ENCODE measurements at regions not wholly inside any gene's neighbourhood (a gene's known extent, or its start where the extent isn't known, plus 50 kb on each side); places are given as distances from the start of the nearest gene placed in this dataset.

GRCh38 chr6:144647971-144648651, 363.0 kb downstream of the UTRN start:
- Histone ChIP-seq H3K9me3 (ENCODE audit: control insufficient read depth, insufficient read depth, low read length) (no peaks in the 10 kb centered on the region), H3K27ac (ENCODE audit: low read depth, low read length) (no peak overlapping the region), H3K27me3 (ENCODE audit: control insufficient read depth, insufficient read depth, low read length) (no peaks in the 10 kb centered on the region), H3K4me3 (ENCODE audit: low read depth, low read length) (no peak overlapping the region)
- DNase-seq (ENCODE audit: low read depth, low spot score) = no peak
- POLR2A ChIA-PET = no interaction called here
- TF ChIP-seq CTCF (IDR thresholded peaks at IDR 0.05; ENCODE audit: low read depth, low read length) = no peak
- CTCF ChIA-PET = interaction anchor here (0.6 to 1.0 kb wide), 2 partner anchors 52 to 475 kb away, joined by 3 read pairs; no protein-coding TSS in a partner anchor

GRCh38 chr6:144649085-144649484, 363.9 kb downstream of the UTRN start:
- no peak overlapping the region for H3K4me3 ChIP-seq (ENCODE audit: low read depth, low read length)
- no peaks in the 10 kb centered on the region for H3K27me3 ChIP-seq (ENCODE audit: control insufficient read depth, insufficient read depth, low read length)
- no peak for DNase-seq (ENCODE audit: low read depth, low spot score)
- no peak for TF ChIP-seq CTCF (IDR thresholded peaks at IDR 0.05; ENCODE audit: low read depth, low read length)
- H3K27ac ChIP-seq (ENCODE audit: low read depth, low read length) = no peak overlapping the region
- H3K9me3 ChIP-seq (ENCODE audit: control insufficient read depth, insufficient read depth, low read length) = no peaks in the 10 kb centered on the region
- CTCF ChIA-PET = interaction anchor here (0.6 kb wide), 1 partner anchor 152 kb away, joined by 3 read pairs; no protein-coding TSS in a partner anchor
- POLR2A ChIA-PET = no interaction called here

GRCh38 chr6:144651234-144651633, 366.1 kb downstream of the UTRN start:
- Histone ChIP-seq H3K27ac (ENCODE audit: low read depth, low read length) (no peak overlapping the region), H3K9me3 (ENCODE audit: control insufficient read depth, insufficient read depth, low read length) (no peaks in the 10 kb centered on the region), H3K27me3 (ENCODE audit: control insufficient read depth, insufficient read depth, low read length) (no peaks in the 10 kb centered on the region), H3K4me3 (ENCODE audit: low read depth, low read length) (no peak overlapping the region)
- ChIA-PET POLR2A (no interaction called here), CTCF (interaction anchor here (0.6 kb wide), 1 partner anchor 1002 kb away, joined by 3 read pairs; no protein-coding TSS in a partner anchor)
- DNase-seq (ENCODE audit: low read depth, low spot score) = no peak
- TF ChIP-seq CTCF (IDR thresholded peaks at IDR 0.05; ENCODE audit: low read depth, low read length) = no peak

GRCh38 chr6:144652292-144652891, 367.3 kb downstream of the UTRN start:
- ChIA-PET POLR2A (no interaction called here), CTCF (interaction anchor here (0.8 kb wide), 1 partner anchor 67 kb away, joined by 4 read pairs; no protein-coding TSS in a partner anchor)
- Histone ChIP-seq H3K27ac (ENCODE audit: low read depth, low read length) (no peak overlapping the region), H3K9me3 (ENCODE audit: control insufficient read depth, insufficient read depth, low read length) (no peaks in the 10 kb centered on the region), H3K4me3 (ENCODE audit: low read depth, low read length) (no peak overlapping the region), H3K27me3 (ENCODE audit: control insufficient read depth, insufficient read depth, low read length) (no peaks in the 10 kb centered on the region)
- no peak for TF ChIP-seq CTCF (IDR thresholded peaks at IDR 0.05; ENCODE audit: low read depth, low read length)
- DNase-seq (ENCODE audit: low read depth, low spot score) = no peak

GRCh38 chr6:144653885-144654505, 368.9 kb downstream of the UTRN start:
- no peak for DNase-seq (ENCODE audit: low read depth, low spot score)
- no peak for TF ChIP-seq CTCF (IDR thresholded peaks at IDR 0.05; ENCODE audit: low read depth, low read length)
- Histone ChIP-seq H3K4me3 (ENCODE audit: low read depth, low read length) (no peak overlapping the region), H3K27ac (ENCODE audit: low read depth, low read length) (no peak overlapping the region), H3K27me3 (ENCODE audit: control insufficient read depth, insufficient read depth, low read length) (no peaks in the 10 kb centered on the region), H3K9me3 (ENCODE audit: control insufficient read depth, insufficient read depth, low read length) (no peaks in the 10 kb centered on the region)
- CTCF ChIA-PET = interaction anchor here (0.7 kb wide), 1 partner anchor 20 kb away, joined by 5 read pairs; no protein-coding TSS in a partner anchor
- POLR2A ChIA-PET = no interaction called here

Measured in AG04450 (cell line).